IPS-15b (cell line): ENCODE measurements at regions not wholly inside any gene's neighbourhood (a gene's known extent, or its start where the extent isn't known, plus 50 kb on each side); places are given as distances from the start of the nearest gene placed in this dataset.
"Not testable (repeated sequence)": the region's sequence is repeated elsewhere in the genome, so short reads cannot be mapped to it uniquely, and the experiment has no call there.

ENCODE experiments used
- H3K27me3 ChIP-seq: one replicate; pipeline ENCODE4 v1.6.1; 2013; ENCODE audit warnings: low read length; ENCODE audit not compliant: control insufficient read depth, insufficient read depth
- H3K36me3 ChIP-seq: one replicate; pipeline ENCODE4 v1.6.1; 2013; ENCODE audit warnings: low read length; ENCODE audit not compliant: control insufficient read depth, insufficient read depth
- H3K4me1 ChIP-seq: one replicate; pipeline ENCODE4 v1.6.1; 2013; ENCODE audit warnings: mild to moderate bottlenecking, low read length; ENCODE audit not compliant: control insufficient read depth, insufficient read depth
- H3K4me3 ChIP-seq: one replicate; pipeline ENCODE4 v1.5.1; 2013; ENCODE audit warnings: low read depth, low read length
- H3K9ac ChIP-seq: one replicate; pipeline ENCODE4 v1.6.1; 2013; ENCODE audit warnings: low read depth, mild to moderate bottlenecking, low read length
- H3K9me3 ChIP-seq: one replicate; pipeline ENCODE4 v1.6.1; 2013; ENCODE audit warnings: mild to moderate bottlenecking, low read length; ENCODE audit not compliant: control insufficient read depth, insufficient read depth

- H3K27me3 ChIP-seq: no peaks in the 10 kb centered on the region
- H3K4me1 ChIP-seq: no peaks in the 10 kb centered on the region
- H3K36me3 ChIP-seq: no peaks in the 10 kb centered on the region
- no peak overlapping the region for H3K4me3 ChIP-seq
- H3K9me3 ChIP-seq: no peaks in the 10 kb centered on the region
- no peak overlapping the region for H3K9ac ChIP-seq
Observed at GRCh38 chr10:7108141-7108540, 302.7 kb downstream of the SFMBT2 start.

DNA sequence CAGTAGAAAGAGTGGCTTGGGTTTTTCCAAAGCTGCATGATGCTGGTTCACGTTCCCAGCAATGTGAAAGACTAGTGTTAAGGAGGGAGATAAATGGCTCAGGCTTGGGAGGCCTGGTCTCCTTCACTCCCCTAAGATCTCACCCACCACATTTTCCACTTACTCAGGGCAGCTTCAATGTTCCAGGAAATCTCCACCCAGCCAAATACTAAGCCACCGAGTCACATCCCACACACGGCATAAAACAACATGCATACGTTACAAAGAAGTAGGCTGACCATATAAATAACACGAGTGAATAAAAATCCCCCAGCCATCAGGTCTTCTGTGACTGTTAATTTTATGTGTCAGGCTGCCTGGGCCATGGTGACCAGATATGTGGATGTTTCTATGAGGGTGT, 303.5 kb downstream of the SFMBT2 start:
- Histone ChIP-seq H3K4me3 (no peak overlapping the region), H3K9ac (no peak overlapping the region), H3K27me3 (no peaks in the 10 kb centered on the region)

DNA sequence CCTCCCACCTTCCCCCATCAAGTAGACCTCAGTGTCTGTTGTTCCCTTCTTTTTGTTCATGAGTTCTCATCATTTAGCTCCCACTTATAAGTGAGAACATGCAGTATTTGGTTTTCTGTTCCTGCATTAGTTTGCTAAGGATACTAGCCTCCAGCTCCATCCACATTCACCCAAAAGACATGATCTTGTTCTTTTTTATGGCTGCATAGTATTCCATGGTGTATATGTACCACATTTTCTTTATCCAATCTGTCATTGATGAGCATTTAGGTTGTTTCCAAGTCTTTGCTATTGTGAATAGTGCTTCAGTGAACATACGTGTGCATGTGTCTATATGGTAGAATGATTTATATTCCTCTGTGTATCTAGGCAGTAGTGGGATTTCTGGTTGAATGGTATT, 306.5 kb downstream of the SFMBT2 start:
- H3K9me3 ChIP-seq, H3K36me3 ChIP-seq, H3K27me3 ChIP-seq, H3K9ac ChIP-seq, H3K4me3 ChIP-seq, H3K4me1 ChIP-seq: not testable (repeated sequence)

More for the DNA sequence above, 303.5 kb downstream of the SFMBT2 start:
- Histone ChIP-seq H3K4me1 (no peaks in the 10 kb centered on the region), H3K9me3 (no peaks in the 10 kb centered on the region), H3K36me3 (no peaks in the 10 kb centered on the region)

- Histone ChIP-seq H3K4me3 (no peak overlapping the region), H3K9me3 (no peaks in the 10 kb centered on the region), H3K36me3 (no peaks in the 10 kb centered on the region), H3K9ac (no peak overlapping the region), H3K4me1 (no peaks in the 10 kb centered on the region), H3K27me3 (no peaks in the 10 kb centered on the region)
Observed at GRCh38 chr10:7102557-7103349, 308.1 kb downstream of the SFMBT2 start.

- Histone ChIP-seq H3K9ac (no peak overlapping the region), H3K9me3 (no peaks in the 10 kb centered on the region), H3K27me3 (no peaks in the 10 kb centered on the region), H3K4me3 (no peak overlapping the region), H3K4me1 (no peaks in the 10 kb centered on the region), H3K36me3 (no peaks in the 10 kb centered on the region)
Observed at GRCh38 chr10:7102084-7102483, 308.8 kb downstream of the SFMBT2 start.

DNA sequence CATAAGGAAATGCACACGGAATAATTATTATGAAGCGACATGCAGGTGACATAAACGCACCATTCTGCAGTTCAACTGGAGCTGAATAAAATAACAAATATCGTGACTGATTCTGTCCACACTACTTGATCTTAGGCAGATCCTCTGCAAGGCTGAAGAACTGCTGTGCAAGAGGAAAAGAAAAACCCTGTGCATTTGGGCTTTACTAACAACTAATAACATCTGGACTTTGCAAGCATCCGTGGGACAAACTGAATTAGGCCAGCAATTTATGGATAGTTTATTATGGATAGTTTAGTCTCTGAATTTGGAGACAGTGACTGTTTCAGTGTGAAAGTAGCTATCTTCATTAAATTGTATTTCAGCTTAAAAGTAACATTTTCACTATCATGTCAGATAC, 309.4 kb downstream of the SFMBT2 start:
- no peaks in the 10 kb centered on the region for H3K36me3 ChIP-seq
- no peaks in the 10 kb centered on the region for H3K27me3 ChIP-seq
- no peaks in the 10 kb centered on the region for H3K9me3 ChIP-seq
- no peak overlapping the region for H3K9ac ChIP-seq
- H3K4me3 ChIP-seq: no peak overlapping the region
- no peaks in the 10 kb centered on the region for H3K4me1 ChIP-seq

GRCh38 chr10:7100032-7100702, 310.7 kb downstream of the SFMBT2 start:
- H3K36me3 ChIP-seq: no peaks in the 10 kb centered on the region
- no peak overlapping the region for H3K9ac ChIP-seq
- no peaks in the 10 kb centered on the region for H3K27me3 ChIP-seq
- H3K4me1 ChIP-seq: no peaks in the 10 kb centered on the region
- no peaks in the 10 kb centered on the region for H3K9me3 ChIP-seq
- H3K4me3 ChIP-seq: no peak overlapping the region

DNA sequence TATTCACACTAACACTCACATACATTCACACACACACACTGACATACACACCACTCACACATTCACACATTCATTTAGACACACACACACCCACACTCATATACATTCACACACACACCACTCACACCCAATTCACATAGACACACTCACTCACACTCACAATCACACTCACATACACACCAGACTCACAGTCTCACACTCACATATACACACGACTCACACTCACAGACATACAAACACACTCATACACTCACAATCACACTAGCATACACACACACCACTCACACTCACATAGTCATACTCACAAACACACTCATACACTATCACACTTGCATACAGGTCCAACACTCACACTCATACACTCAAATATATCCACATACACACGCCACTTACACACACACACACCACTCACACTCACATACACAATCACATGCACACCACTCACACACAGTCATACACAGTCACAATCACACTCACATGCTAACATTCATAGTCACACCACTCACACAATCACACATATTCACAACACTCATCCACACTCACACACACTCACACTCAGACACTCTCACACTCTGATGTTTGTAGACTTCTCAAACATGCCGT, 312.6 kb downstream of the SFMBT2 start:
- H3K27me3 ChIP-seq: no peaks in the 10 kb centered on the region
- no peak overlapping the region for H3K9ac ChIP-seq
- no peak overlapping the region for H3K4me3 ChIP-seq
- no peaks in the 10 kb centered on the region for H3K9me3 ChIP-seq
- no peaks in the 10 kb centered on the region for H3K36me3 ChIP-seq
- H3K4me1 ChIP-seq: no peaks in the 10 kb centered on the region

GRCh38 chr10:7094781-7095180, 316.1 kb downstream of the SFMBT2 start:
- no peaks in the 10 kb centered on the region for H3K4me1 ChIP-seq
- H3K9me3 ChIP-seq: no peaks in the 10 kb centered on the region
- no peaks in the 10 kb centered on the region for H3K36me3 ChIP-seq
- H3K27me3 ChIP-seq: no peaks in the 10 kb centered on the region
- H3K4me3 ChIP-seq: no peak overlapping the region
- no peak overlapping the region for H3K9ac ChIP-seq

GRCh38 chr10:7093368-7093767, 317.5 kb downstream of the SFMBT2 start:
- Histone ChIP-seq H3K36me3 (no peaks in the 10 kb centered on the region), H3K27me3 (no peaks in the 10 kb centered on the region), H3K4me3 (no peak overlapping the region), H3K9me3 (no peaks in the 10 kb centered on the region), H3K9ac (no peak overlapping the region), H3K4me1 (no peaks in the 10 kb centered on the region)

DNA sequence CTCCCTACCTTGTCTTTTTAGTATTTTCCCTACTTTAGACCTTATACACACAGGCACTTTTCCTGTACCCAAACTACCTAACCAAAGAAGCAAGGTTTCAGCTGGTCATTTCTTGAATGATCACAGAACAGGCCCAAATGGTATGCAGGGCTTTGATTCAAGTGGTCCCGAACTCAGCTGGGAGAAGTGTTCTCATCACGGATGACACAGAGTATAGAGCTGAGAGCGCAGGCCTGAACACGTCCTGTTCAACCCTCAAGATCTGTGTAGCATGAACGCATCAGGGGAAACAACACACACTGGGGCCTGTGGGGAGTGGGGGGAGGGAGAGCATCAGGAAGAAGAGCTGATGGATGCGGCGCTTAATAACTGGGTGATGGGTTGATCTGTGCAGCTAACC, 318.2 kb downstream of the SFMBT2 start:
- no peaks in the 10 kb centered on the region for H3K9me3 ChIP-seq
- H3K9ac ChIP-seq: no peak overlapping the region
- H3K4me1 ChIP-seq: no peaks in the 10 kb centered on the region
- H3K36me3 ChIP-seq: no peaks in the 10 kb centered on the region
- no peaks in the 10 kb centered on the region for H3K27me3 ChIP-seq
- H3K4me3 ChIP-seq: no peak overlapping the region

DNA sequence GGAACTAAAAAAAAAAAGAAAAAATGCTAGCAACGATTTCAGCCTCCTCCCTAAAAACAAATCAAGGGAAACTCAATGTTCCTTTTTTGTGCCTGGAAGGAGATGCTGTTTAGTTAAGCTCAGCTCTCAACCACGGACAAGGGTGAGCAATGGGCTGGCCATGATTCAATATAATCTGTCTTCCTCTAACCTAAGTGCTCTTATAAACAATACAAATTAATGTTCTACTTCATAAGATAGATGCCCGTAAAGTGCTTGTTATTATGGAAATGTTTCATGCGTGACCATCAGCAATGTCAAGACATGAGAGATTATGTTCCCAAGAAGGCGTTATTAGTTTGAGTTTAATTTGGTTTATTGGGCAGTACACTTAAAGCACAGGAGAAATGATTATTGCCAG, 320.3 kb downstream of the SFMBT2 start:
- no peaks in the 10 kb centered on the region for H3K36me3 ChIP-seq
- H3K4me3 ChIP-seq: no peak overlapping the region
- no peaks in the 10 kb centered on the region for H3K27me3 ChIP-seq
- no peak overlapping the region for H3K9ac ChIP-seq
- H3K4me1 ChIP-seq: peaks cover 4% of the 10 kb centered on the region
- H3K9me3 ChIP-seq: no peaks in the 10 kb centered on the region
